ENCODE measurements at regions not wholly inside any gene's neighbourhood (a gene's known extent, or its start where the extent isn't known, plus 50 kb on each side); places are given as distances from the start of the nearest gene placed in this dataset.

DNA sequence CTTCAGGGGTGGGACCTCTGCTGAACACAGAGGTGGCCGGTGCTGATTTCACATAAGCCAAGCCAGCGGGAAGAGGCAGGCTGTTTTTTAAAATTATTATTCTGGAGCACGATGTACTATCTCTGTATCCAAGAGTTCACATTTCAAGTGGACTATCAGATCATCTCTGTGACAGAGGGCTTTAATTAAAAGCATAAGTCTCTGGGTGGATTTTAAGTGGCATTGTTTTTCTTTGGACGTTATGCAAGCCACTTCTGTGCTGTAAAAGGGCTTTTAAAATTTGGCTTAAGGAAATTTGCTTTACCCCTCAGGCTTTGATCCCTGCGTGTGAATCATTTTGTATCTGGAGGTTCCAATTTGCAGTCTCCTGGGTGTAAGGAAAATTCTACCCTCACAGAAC, 124.7 kb downstream of the PALM2AKAP2 start:
- Histone ChIP-seq H4K20me1 (ENCODE audit: control insufficient read depth, insufficient read depth, low read length, poor library complexity, severe bottlenecking) (no peaks in the 10 kb centered on the region), H3K4me2 (replicated peaks; ENCODE audit: low read depth, low read length, poor library complexity, severe bottlenecking) (no peak overlapping the region), H3K27me3 (replicated peaks in 1 of 4; ENCODE audit: control extremely low read depth in 1 of 4, control insufficient read depth in 3 of 4, insufficient read depth in 4 of 4, low read length in 3 of 4) (no peaks in the 10 kb centered on the region), H3K27ac (ENCODE audit: low read length in 2 of 2) (no peak overlapping the region), H3K36me3 (replicated peaks in 1 of 2; ENCODE audit: control extremely low read depth in 1 of 2, control insufficient read depth in 1 of 2, extremely low read depth in 1 of 2, insufficient read depth in 2 of 2, low read length in 1 of 2) (no peaks in the 10 kb centered on the region), H3K4me1 (ENCODE audit: control insufficient read depth in 2 of 2, insufficient read depth in 2 of 2, low read length in 2 of 2) (peaks cover 44 to 45% of the 10 kb centered on the region in 2 donors), H3K9me3 (ENCODE audit: control extremely low read depth in 1 of 3, control insufficient read depth in 2 of 3, insufficient read depth in 1 of 3, low read length in 2 of 3) (no peaks in the 10 kb centered on the region), H3K9ac (ENCODE audit: low read length) (no peak overlapping the region), H3K4me3 (ENCODE audit: control extremely low read depth in 1 of 5, extremely low read depth in 1 of 5, insufficient read depth in 1 of 5, low read depth in 2 of 5, low read length in 4 of 5) (no peak overlapping the region), H2AFZ (ENCODE audit: insufficient read depth, low read depth, low read length, poor library complexity, severe bottlenecking) (no peak overlapping the region), H3K79me2 (ENCODE audit: control insufficient read depth, insufficient read depth, low read length) (peaks cover 53% of the 10 kb centered on the region)
- Mint-ChIP-seq H3K4me3 (no peak overlapping the region), H3K9me3 (ENCODE audit: insufficient read depth) (no peaks in the 10 kb centered on the region), H3K27ac (no peak overlapping the region), H3K4me1 (peaks cover 11% of the 10 kb centered on the region), H3K27me3 (no peaks in the 10 kb centered on the region)
- POLR2A ChIA-PET, result interaction anchor here (1.0 to 1.3 kb wide), 2 partner anchors 63 to 153 kb away, joined by 4 to 7 read pairs; no protein-coding TSS in a partner anchor
- 100% methylated on average over 1 of the region's 5 CpGs for WGBS (ENCODE audit: insufficient coverage)
- CTCF ChIA-PET, result interaction anchor here (0.6 to 21.3 kb wide), 24 partner anchors 8 to 352 kb away, joined by 3 to 585 read pairs (median 12); partner anchors contain the start of gene TXN
- no peak for ATAC-seq (ENCODE audit: low read depth)
- TF ChIP-seq EZH2 (IDR thresholded peaks at IDR 0.05; ENCODE audit: borderline replicate concordance, insufficient read depth, low read depth, low read length, poor library complexity, severe bottlenecking), result no peak
- TF ChIP-seq, protein P1, sequence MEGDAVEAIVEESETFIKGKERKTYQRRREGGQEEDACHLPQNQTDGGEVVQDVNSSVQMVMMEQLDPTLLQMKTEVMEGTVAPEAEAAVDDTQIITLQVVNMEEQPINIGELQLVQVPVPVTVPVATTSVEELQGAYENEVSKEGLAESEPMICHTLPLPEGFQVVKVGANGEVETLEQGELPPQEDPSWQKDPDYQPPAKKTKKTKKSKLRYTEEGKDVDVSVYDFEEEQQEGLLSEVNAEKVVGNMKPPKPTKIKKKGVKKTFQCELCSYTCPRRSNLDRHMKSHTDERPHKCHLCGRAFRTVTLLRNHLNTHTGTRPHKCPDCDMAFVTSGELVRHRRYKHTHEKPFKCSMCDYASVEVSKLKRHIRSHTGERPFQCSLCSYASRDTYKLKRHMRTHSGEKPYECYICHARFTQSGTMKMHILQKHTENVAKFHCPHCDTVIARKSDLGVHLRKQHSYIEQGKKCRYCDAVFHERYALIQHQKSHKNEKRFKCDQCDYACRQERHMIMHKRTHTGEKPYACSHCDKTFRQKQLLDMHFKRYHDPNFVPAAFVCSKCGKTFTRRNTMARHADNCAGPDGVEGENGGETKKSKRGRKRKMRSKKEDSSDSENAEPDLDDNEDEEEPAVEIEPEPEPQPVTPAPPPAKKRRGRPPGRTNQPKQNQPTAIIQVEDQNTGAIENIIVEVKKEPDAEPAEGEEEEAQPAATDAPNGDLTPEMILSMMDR (IDR thresholded peaks at IDR 0.05), result no peak
- intact Hi-C loops (cut with micrococcal nuclease), result no loop called here
- no peak for DNase-seq

DNA sequence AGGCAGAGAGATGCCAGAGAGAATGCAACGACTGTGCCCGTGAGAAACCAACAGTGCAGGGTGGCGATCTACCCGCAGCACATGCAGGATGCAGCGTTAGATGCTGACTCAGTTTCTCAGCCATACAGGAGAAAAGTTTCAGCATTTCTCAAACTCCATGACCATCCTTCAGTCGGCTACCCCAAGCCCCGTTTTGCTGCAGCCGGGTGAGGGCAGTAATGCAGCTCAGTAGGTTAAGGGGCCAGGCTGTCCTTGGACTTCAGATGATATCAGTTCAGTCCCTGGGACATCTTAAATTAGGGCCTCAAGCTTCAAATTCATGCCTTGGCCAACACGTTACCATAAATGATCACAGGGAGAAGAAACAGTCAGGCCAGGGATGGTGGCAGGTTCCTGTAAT, 125.5 kb downstream of the PALM2AKAP2 start:
- POLR2A ChIA-PET, result interaction anchor here (1.0 to 1.3 kb wide), 2 partner anchors 62 to 152 kb away, joined by 4 to 7 read pairs; no protein-coding TSS in a partner anchor
- no peaks in the 10 kb centered on the region for H3K27me3 ChIP-seq (replicated peaks in 1 of 4; ENCODE audit: control extremely low read depth in 1 of 4, control insufficient read depth in 3 of 4, insufficient read depth in 4 of 4, low read length in 3 of 4)
- TF ChIP-seq, protein P1 (IDR thresholded peaks at IDR 0.05), result no peak
- ATAC-seq (ENCODE audit: low read depth) (no peak), DNase-seq (no peak)
- H3K9ac ChIP-seq (ENCODE audit: low read length), result no peak overlapping the region
- Mint-ChIP-seq H3K27ac (peak overlapping the region; percentile 69), H3K4me1 (peaks cover 11% of the 10 kb centered on the region), H3K4me3 (no peak overlapping the region), H3K9me3 (ENCODE audit: insufficient read depth) (no peaks in the 10 kb centered on the region), H3K27me3 (no peaks in the 10 kb centered on the region)
- H2AFZ ChIP-seq (ENCODE audit: insufficient read depth, low read depth, low read length, poor library complexity, severe bottlenecking), result no peak overlapping the region
- H3K9me3 ChIP-seq (ENCODE audit: control extremely low read depth in 1 of 3, control insufficient read depth in 2 of 3, insufficient read depth in 1 of 3, low read length in 2 of 3), result no peaks in the 10 kb centered on the region
- H3K4me2 ChIP-seq (replicated peaks; ENCODE audit: low read depth, low read length, poor library complexity, severe bottlenecking), result no peak overlapping the region
- CTCF ChIA-PET, result interaction anchor here (1.7 to 21.3 kb wide), 9 partner anchors 9 to 311 kb away, joined by 3 to 585 read pairs (median 26); no protein-coding TSS in a partner anchor
- WGBS (ENCODE audit: insufficient coverage), result 97% methylated on average over 9 of the region's 9 CpGs
- no peaks in the 10 kb centered on the region for H3K36me3 ChIP-seq (replicated peaks in 1 of 2; ENCODE audit: control extremely low read depth in 1 of 2, control insufficient read depth in 1 of 2, extremely low read depth in 1 of 2, insufficient read depth in 2 of 2, low read length in 1 of 2)
- intact Hi-C loops (cut with micrococcal nuclease), result no loop called here
- H3K27ac ChIP-seq (ENCODE audit: low read length in 2 of 2), result peak overlapping the region in 1 of 2 donors; percentile 6
- peaks cover 62% of the 10 kb centered on the region for H3K79me2 ChIP-seq (ENCODE audit: control insufficient read depth, insufficient read depth, low read length)
- no peaks in the 10 kb centered on the region for H4K20me1 ChIP-seq (ENCODE audit: control insufficient read depth, insufficient read depth, low read length, poor library complexity, severe bottlenecking)
- H3K4me3 ChIP-seq (ENCODE audit: control extremely low read depth in 1 of 5, extremely low read depth in 1 of 5, insufficient read depth in 1 of 5, low read depth in 2 of 5, low read length in 4 of 5), result no peak overlapping the region
- H3K4me1 ChIP-seq (ENCODE audit: control insufficient read depth in 2 of 2, insufficient read depth in 2 of 2, low read length in 2 of 2), result peaks cover 52 to 53% of the 10 kb centered on the region in 2 donors

Measured in B cell (primary cell).